Sciatic nerve (tissue), 2 donors: ENCODE measurements at regions not wholly inside any gene's neighbourhood (a gene's known extent, or its start where the extent isn't known, plus 50 kb on each side); places are given as distances from the start of the nearest gene placed in this dataset.
"Not testable (repeated sequence)": the region's sequence is repeated elsewhere in the genome, so short reads cannot be mapped to it uniquely, and the experiment has no call there.

Source experiments
- ATAC-seq: fragments of 200-7000 bp; cut with Tn5 transposase; one replicate; pipeline ENCODE4 v1.9.1; 2020; ENCODE audit warnings: mild to moderate bottlenecking, moderate library complexity
- DNase-seq: peaks from one replicate; pipeline ENCODE4 v3.0.0-alpha.2; 2020; ENCODE audit warnings: low spot score
- intact Hi-C: fragments of 100-400 bp; cut with DNase I; formaldehyde crosslinking; loops from one replicate; pipeline ENCODE4 v1.14.2; 2022
- donor health status: DM: no; HTN: no; CAD: no.
- donor health status: DM: no; HTN: no; CAD: no.

DNA sequence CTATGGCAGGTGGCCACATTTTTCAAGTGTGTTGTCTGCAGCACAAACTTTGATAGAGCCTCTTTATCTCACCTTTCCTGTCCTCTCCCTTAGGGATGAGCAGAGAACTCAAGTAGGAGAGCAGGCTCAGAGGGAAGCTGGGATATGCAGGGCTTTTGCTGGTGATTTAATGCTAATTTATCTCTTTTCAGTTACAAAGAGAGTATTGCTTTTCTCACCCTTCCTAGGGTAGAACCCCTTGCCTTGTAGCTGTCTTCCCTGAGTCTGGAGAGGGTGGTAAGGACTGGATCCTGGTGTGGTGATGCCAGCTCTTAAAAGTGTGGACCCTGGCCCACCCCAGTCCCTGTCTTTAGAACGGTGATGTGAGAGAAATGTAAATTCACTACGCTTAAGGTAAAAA, 1061.4 kb downstream of the TYW1 start:
- ATAC-seq (no peak), DNase-seq (no peak)
- intact Hi-C loops = no loop called here

GRCh38 chr7:68063171-68063570, 1066.5 kb downstream of the TYW1 start:
- ATAC-seq = no peak
- DNase-seq = no peak
- intact Hi-C loops = no loop called here

GRCh38 chr7:68065581-68065980, 1068.9 kb downstream of the TYW1 start:
- intact Hi-C loops = no loop called here
- ATAC-seq (no peak), DNase-seq (no peak)

DNA sequence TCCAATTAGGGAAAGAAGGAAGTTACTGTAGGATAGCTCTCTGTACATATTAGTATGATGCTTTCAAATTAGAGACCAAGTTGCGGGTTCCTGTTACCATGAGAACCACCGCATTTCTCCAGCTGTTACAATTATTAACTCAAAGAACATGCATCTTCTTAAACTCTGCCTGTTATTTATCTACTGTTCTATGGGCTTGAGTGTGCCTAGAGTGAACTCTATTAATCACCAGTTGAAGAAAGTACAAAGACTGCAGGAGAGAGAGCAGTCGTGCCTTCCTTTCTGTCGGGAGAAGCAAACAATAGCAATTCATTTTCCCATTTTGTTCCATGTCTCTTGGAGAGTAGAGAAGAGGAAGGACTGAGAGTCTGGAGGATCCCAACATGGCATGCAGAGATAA, 1071.2 kb downstream of the TYW1 start:
- no peak for ATAC-seq
- no peak for DNase-seq
- intact Hi-C loops = no loop called here

DNA sequence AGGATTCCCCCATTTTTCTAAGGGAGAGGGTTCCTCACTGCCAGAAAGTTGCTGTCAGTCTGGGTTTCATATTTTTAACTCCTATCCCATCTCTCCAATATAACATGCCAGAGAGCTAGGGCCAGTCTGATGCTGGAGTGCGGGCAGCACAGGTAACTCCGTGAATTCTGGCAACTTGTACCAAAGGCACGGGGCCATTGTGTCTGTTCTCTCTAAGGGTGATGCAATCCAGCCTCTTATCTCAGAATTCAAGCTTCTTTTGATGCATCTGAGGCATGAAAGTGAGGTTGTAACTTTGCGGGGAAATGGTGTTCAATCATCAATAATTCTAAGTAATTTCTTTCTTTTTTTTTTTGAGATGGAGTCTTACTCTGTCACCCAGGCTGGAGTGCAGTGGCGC, 1074.4 kb downstream of the TYW1 start:
- no peak for ATAC-seq
- intact Hi-C loops = no loop called here
- DNase-seq = no peak

- intact Hi-C loops = no loop called here
- ATAC-seq (no peak), DNase-seq (no peak)
These were observed 1077.1 kb downstream of the TYW1 start for GRCh38 chr7:68073701-68074100.

DNA sequence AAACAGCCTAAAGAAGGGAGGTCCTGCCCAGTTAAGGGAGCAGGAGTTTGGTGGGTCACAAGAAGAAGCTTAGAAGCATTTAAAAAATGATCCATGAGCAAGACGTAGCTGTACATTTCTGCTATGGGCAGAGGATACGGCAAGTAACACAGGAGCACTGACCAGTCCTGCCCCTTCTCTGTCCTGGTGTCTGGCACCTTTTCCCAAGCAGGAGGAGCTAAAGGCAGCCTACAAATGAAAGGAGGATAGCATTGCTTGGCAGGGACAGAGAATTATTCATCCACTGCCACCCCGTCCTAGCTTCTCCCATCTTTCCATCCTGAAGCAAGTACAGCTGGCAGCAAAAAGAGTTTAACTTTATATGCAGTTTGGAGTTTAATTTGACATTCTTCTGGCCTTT, 1077.6 kb downstream of the TYW1 start:
- intact Hi-C loops = no loop called here
- no peak for DNase-seq
- ATAC-seq = no peak

- ATAC-seq (no peak), DNase-seq (no peak)
- intact Hi-C loops = no loop called here
These were observed 1081.6 kb downstream of the TYW1 start for GRCh38 chr7:68078157-68078710.

DNA sequence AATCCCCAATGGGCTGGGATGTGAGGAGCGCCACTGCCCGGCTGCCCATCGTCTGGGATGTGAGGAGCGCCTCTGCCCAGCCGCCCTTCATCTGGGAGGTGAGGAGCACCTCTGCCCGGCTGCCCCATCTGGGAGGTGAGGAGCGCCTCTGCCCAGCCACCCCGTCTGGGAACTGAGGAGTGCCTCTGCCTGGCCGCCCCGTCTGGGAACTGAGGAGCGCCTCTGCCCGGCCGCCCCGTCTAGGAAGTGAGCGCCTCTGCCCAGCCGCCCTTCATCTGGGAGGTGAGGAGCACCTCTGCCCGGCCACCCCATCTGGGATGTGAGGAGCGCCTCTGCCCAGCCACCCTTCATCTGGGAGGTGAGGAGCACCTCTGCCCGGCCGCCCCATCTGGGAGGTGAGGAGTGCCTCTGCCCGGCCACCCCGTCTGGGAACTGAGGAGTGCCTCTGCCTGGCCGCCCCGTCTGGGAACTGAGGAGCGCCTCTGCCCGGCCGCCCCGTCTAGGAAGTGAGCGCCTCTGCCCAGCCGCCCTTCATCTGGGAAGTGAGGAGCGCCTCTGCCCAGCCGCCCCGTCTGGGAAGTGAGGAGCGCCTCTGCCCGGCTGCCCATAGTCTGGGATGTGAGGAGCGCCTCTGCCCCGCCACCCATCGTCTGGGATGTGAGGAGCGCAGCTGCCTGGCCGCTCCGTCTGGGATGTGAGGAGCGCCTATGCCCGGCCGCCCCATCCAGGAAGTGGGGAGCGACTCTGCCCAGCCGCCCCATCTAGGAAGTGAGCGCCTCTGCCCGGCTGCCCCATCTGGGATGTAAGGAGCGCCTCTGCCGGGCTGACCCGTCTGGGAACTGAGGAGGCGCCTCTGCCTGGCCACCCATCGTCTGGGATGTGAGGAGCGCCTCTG, 1085.7 kb downstream of the TYW1 start:
- ATAC-seq, DNase-seq, intact Hi-C loops: not testable (repeated sequence)

- not testable (repeated sequence) for ATAC-seq, DNase-seq
These were observed 1086.5 kb downstream of the TYW1 start for GRCh38 chr7:68082961-68083657.

DNA sequence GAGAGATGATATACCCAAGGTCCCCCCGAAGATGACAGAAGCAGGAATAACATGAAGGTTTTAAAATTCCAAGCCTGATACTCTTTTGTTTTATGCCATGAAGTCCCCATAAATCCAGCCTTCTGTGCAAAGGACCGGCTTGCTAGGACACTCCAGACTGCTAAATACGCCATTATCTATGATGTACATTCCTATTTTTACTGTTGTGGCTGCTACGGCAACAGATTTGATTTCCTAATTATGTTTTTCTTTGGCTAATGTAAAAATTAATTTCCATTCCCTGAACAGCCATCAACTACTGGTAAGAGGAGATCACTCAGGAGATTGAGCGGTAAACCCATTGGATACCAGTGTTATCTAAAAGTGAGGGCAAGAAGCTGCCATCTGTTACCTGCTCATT, 1090.8 kb downstream of the TYW1 start:
- intact Hi-C loops = no loop called here
- ATAC-seq (no peak), DNase-seq (no peak)

More at GRCh38 chr7:68082961-68083657, 1086.5 kb downstream of the TYW1 start:
- intact Hi-C loops = not testable (repeated sequence)

- intact Hi-C loops = no loop called here
- ATAC-seq (no peak), DNase-seq (no peak)
These were observed 1092.2 kb downstream of the TYW1 start for GRCh38 chr7:68088879-68089278.

DNA sequence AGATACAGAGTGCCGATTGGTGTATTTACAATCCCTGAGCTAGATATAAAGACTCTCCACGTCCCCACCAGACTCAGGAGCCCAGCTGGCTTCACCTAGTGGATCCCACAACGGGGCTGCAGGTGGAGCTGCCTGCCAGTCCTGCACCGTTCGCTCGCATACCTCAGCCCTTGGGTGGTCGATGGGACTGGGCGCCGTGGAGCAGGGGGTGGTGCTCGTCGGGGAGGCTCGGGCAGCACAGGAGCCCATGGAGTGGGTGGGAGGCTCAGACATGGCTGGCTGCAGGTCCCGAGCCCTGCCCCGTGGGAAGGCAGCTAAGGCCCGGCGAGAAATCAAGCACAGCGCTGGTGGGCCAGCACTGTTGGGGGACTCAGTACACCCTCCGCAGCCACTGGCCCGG, 1093.6 kb downstream of the TYW1 start:
- intact Hi-C loops, DNase-seq: not testable (repeated sequence)

GRCh38 chr7:68103319-68103718, 1106.7 kb downstream of the TYW1 start:
- intact Hi-C loops = no loop called here
- DNase-seq (no peak), ATAC-seq (no peak)

More for the DNA sequence above, 1093.6 kb downstream of the TYW1 start:
- ATAC-seq = not testable (repeated sequence)

- ATAC-seq = peak; percentile 65
- DNase-seq = no peak
- intact Hi-C loops = no loop called here
These were observed 1110.6 kb downstream of the TYW1 start for GRCh38 chr7:68107261-68107660.

DNA sequence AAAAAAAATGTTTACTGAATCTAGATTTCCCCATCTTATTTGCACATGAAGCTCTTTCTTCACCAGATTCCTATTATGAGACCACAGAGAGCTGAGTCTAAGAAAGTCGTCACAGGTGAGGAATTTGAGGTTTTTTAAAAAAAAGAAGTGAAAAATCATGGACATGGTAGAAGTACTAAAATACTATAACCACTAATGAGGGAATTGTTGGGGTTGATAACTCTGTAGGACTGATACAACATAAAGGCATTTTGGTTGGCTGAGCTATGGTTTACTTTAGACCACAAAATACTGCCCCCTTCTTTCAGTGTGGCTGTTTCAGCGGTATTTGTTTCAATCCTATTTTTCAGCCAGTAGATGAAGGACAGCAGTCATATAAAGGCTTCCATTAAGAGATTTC, 1111.3 kb downstream of the TYW1 start:
- no peak for DNase-seq
- intact Hi-C loops = no loop called here
- ATAC-seq = no peak

- DNase-seq = no peak
- intact Hi-C loops = no loop called here
- no peak for ATAC-seq
These were observed 1112.7 kb downstream of the TYW1 start for GRCh38 chr7:68109299-68109698.

- no peak for ATAC-seq
- intact Hi-C loops = no loop called here
- DNase-seq = no peak
These were observed 1122.8 kb downstream of the TYW1 start for GRCh38 chr7:68119411-68119810.

DNA sequence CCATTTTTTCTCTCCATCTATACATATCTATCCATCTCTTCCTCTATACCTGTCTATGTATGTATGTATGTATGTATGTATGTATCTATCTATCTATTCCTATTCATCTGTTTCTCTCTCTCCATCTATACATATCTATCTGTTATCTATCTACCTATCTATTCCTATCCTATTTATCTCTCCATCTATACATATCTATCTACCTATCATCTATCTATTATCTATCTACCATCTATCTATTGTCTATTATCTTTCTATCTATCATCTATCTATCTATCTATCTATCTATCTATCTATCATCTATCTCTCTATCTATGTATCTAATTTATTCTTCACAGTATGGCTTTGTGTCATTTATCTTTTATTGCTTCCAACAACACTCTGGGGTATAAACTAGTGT, 1124.4 kb downstream of the TYW1 start:
- no peak for DNase-seq
- ATAC-seq = no peak
- intact Hi-C loops = no loop called here

GRCh38 chr7:68121655-68122054, 1125.0 kb downstream of the TYW1 start:
- no peak for DNase-seq
- intact Hi-C loops = no loop called here
- no peak for ATAC-seq
